Ovary (tissue), 7 donors: ENCODE measurements at regions not wholly inside any gene's neighbourhood (a gene's known extent, or its start where the extent isn't known, plus 50 kb on each side); places are given as distances from the start of the nearest gene placed in this dataset.

Source experiments
- DNase-seq, 5 donors: peaks; one replicate each; pipeline ENCODE4 v3.0.0-alpha.2; 2019 to 2020
- H3K27ac ChIP-seq, 2 donors: fragments of 200-600 bp; one replicate each; pipeline versions ENCODE4 v1.5.1 to v1.8.0; 2019 to 2022
- H3K27me3 ChIP-seq: fragments of 200-600 bp; one replicate; pipeline ENCODE4 v1.8.0; 2022
- H3K36me3 ChIP-seq: fragments of 200-600 bp; sonication (generic); one replicate; pipeline ENCODE4 v1.5.1; 2019
- H3K4me1 ChIP-seq: one replicate; pipeline ENCODE4 v1.8.1; 2013; ENCODE audit warnings: mild to moderate bottlenecking, moderate library complexity; ENCODE audit not compliant: insufficient read depth
- H3K4me3 ChIP-seq: fragments of 200-600 bp; sonication (generic); one replicate; pipeline ENCODE4 v1.5.1; 2017
- H3K9me3 ChIP-seq, 2 donors: fragments of 200-600 bp in 1 of 2; sonication (generic) in 1 of 2; one replicate each; pipeline versions ENCODE4 v1.5.1 to v1.8.1; 2013 to 2019; ENCODE audit warnings: mild to moderate bottlenecking in 1 of 2, moderate library complexity in 1 of 2
- CTCF ChIP-seq, 3 donors: fragments of 450-650 bp in 2 of 3; fragments of 200-600 bp in 1 of 3; IDR thresholded peaks; one replicate each; pipeline versions ENCODE4 v1.5.1 to v1.8.0; 2016 to 2022; ENCODE audit warnings: antibody characterized with exemption in 3 of 3, mild to moderate bottlenecking in 1 of 3
- EP300 ChIP-seq: sonication (generic); formaldehyde crosslinking; IDR thresholded peaks from one replicate; pipeline ENCODE4 v1.6.1; 2017; ENCODE audit warnings: antibody characterized with exemption
- POLR2A ChIP-seq: fragments of 450-650 bp; IDR thresholded peaks from one replicate; pipeline ENCODE4 v1.6.1; 2017; ENCODE audit warnings: antibody characterized with exemption, mild to moderate bottlenecking, moderate library complexity
- WGBS, 3 donors: extraction: QIAGEN DNeasy Blood & Tissue Kit in 1 of 3; methylation state at CpG; one replicate each; pipeline versions ENCODE4 v1.1.5 to v1.1.7; 2013 to 2017; 5-methylcytosine and 5-hydroxymethylcytosine counted together
- intact Hi-C, 4 donors: fragments of 100-400 bp; cut with DNase I; formaldehyde crosslinking; loops; one replicate each; pipeline versions ENCODE4 v1.11.0 to v1.15.1; 2022 to 2023
- donor health status: DM: no; HTN: no; CAD: no; lungs with moderate emphysema.
- donor health status: DM: no; HTN: no; CAD: no.
- donor health status: Bipolar disorder and iron deficiency.
- donor health status: DM: no; HTN: no; CAD: no.
- donor health status: DM: yes; HTN: yes; CAD: no.

GRCh38 chr14:71704210-71704609 lies 228.0 kb upstream of the RGS6 start:
- H3K4me1 ChIP-seq, result no peaks in the 10 kb centered on the region
- H3K27ac ChIP-seq, result no peak overlapping the region
- H3K36me3 ChIP-seq, result no peaks in the 10 kb centered on the region
- no peaks in the 10 kb centered on the region for H3K27me3 ChIP-seq
- DNase-seq, result no peak
- 94 to 97% (median 95%) methylated on average over 1 of the region's 1 CpG for WGBS, 3 donors
- no peaks in the 10 kb centered on the region for H3K9me3 ChIP-seq
- intact Hi-C loops, result no loop called here
- H3K4me3 ChIP-seq, result no peak overlapping the region
- TF ChIP-seq CTCF (IDR thresholded peaks at IDR 0.05), result no peak
- no peak for TF ChIP-seq EP300
- TF ChIP-seq POLR2A, result no peak

GRCh38 chr14:71705460-71705859 lies 226.8 kb upstream of the RGS6 start:
- Histone ChIP-seq H3K4me3 (no peak overlapping the region), H3K27ac (no peak overlapping the region), H3K27me3 (no peaks in the 10 kb centered on the region), H3K36me3 (no peaks in the 10 kb centered on the region), H3K4me1 (no peaks in the 10 kb centered on the region), H3K9me3 (no peaks in the 10 kb centered on the region)
- 92 to 96% (median 96%) methylated on average over 4 of the region's 4 CpGs for whole genome bisulfite sequencing, 3 donors
- TF ChIP-seq EP300, result no peak
- TF ChIP-seq POLR2A, result no peak
- TF ChIP-seq CTCF (IDR thresholded peaks at IDR 0.05), result no peak
- no peak for DNase-seq
- intact Hi-C loops, result no loop called here

GRCh38 chr14:71709076-71709475 lies 223.2 kb upstream of the RGS6 start:
- Histone ChIP-seq H3K36me3 (no peaks in the 10 kb centered on the region), H3K4me3 (no peak overlapping the region), H3K27ac (no peak overlapping the region), H3K4me1 (peaks cover 6% of the 10 kb centered on the region), H3K9me3 (no peaks in the 10 kb centered on the region), H3K27me3 (no peaks in the 10 kb centered on the region)
- TF ChIP-seq POLR2A, result no peak
- TF ChIP-seq EP300, result no peak
- TF ChIP-seq CTCF (IDR thresholded peaks at IDR 0.05), result no peak
- intact Hi-C loops, result no loop called here
- WGBS, 3 donors, result 97 to 98% (median 97%) methylated on average over 9 of the region's 9 CpGs
- no peak for DNase-seq

GRCh38 chr14:71709987-71710386 lies 222.2 kb upstream of the RGS6 start:
- no peak overlapping the region for H3K4me3 ChIP-seq
- DNase-seq, result no peak
- TF ChIP-seq POLR2A (no peak), CTCF (IDR thresholded peaks at IDR 0.05) (no peak), EP300 (no peak)
- WGBS, 3 donors, result 84 to 92% (median 84%) methylated on average over 7 of the region's 7 CpGs
- H3K27me3 ChIP-seq, result no peaks in the 10 kb centered on the region
- no peaks in the 10 kb centered on the region for H3K36me3 ChIP-seq
- H3K4me1 ChIP-seq, result peaks cover 6% of the 10 kb centered on the region
- no peaks in the 10 kb centered on the region for H3K9me3 ChIP-seq
- no peak overlapping the region for H3K27ac ChIP-seq
- intact Hi-C loops, result no loop called here

GRCh38 chr14:71711125-71711524 lies 221.1 kb upstream of the RGS6 start:
- Histone ChIP-seq H3K27ac (no peak overlapping the region), H3K27me3 (no peaks in the 10 kb centered on the region), H3K4me3 (no peak overlapping the region), H3K36me3 (no peaks in the 10 kb centered on the region), H3K4me1 (peaks cover 6% of the 10 kb centered on the region), H3K9me3 (no peaks in the 10 kb centered on the region)
- TF ChIP-seq CTCF (IDR thresholded peaks at IDR 0.05), result no peak
- no peak for TF ChIP-seq EP300
- no peak for TF ChIP-seq POLR2A
- intact Hi-C loops, result no loop called here
- 94 to 97% (median 95%) methylated on average over 2 of the region's 2 CpGs for WGBS, 3 donors
- DNase-seq, result no peak
